ENCODE measurements at regions not wholly inside any gene's neighbourhood (a gene's known extent, or its start where the extent isn't known, plus 50 kb on each side); places are given as distances from the start of the nearest gene placed in this dataset.

- intact Hi-C loops (cut with DNase I): no loop called here
- no peak for DNase-seq (ENCODE audit: low spot score)
These were observed 125.0 kb downstream of the KLF12 start for GRCh38 chr13:74009100-74009668.

- no peak for DNase-seq (ENCODE audit: low spot score)
- intact Hi-C loops (cut with DNase I): no loop called here
These were observed 127.5 kb downstream of the KLF12 start for GRCh38 chr13:74006666-74007065.

- DNase-seq (ENCODE audit: low spot score): no peak
These were observed 128.7 kb downstream of the KLF12 start for GRCh38 chr13:74005320-74006157.

GRCh38 chr13:74004109-74004508 lies 130.1 kb downstream of the KLF12 start:
- intact Hi-C loops (cut with DNase I): no loop called here
- no peak for DNase-seq (ENCODE audit: low spot score)

More at GRCh38 chr13:74005320-74006157, 128.7 kb downstream of the KLF12 start:
- intact Hi-C loops (cut with DNase I): no loop called here

GRCh38 chr13:74003374-74003773 lies 130.8 kb downstream of the KLF12 start:
- intact Hi-C loops (cut with DNase I): no loop called here
- DNase-seq (ENCODE audit: low spot score): no peak

- DNase-seq (ENCODE audit: low spot score): no peak
- intact Hi-C loops (cut with DNase I): no loop called here
These were observed 133.3 kb downstream of the KLF12 start for GRCh38 chr13:74000876-74001275.

GRCh38 chr13:73998631-73999030 lies 135.6 kb downstream of the KLF12 start:
- DNase-seq (ENCODE audit: low spot score): no peak
- intact Hi-C loops (cut with DNase I): no loop called here

GRCh38 chr13:73997964-73998363 lies 136.2 kb downstream of the KLF12 start:
- no peak for DNase-seq (ENCODE audit: low spot score)
- intact Hi-C loops (cut with DNase I): no loop called here

- intact Hi-C loops (cut with DNase I): no loop called here
- no peak for DNase-seq (ENCODE audit: low spot score)
These were observed 137.6 kb downstream of the KLF12 start for GRCh38 chr13:73996569-73996968.

GRCh38 chr13:73995736-73996135 lies 138.5 kb downstream of the KLF12 start:
- no peak for DNase-seq (ENCODE audit: low spot score)

GRCh38 chr13:73993661-73994060 lies 140.5 kb downstream of the KLF12 start:
- intact Hi-C loops (cut with DNase I): no loop called here
- no peak for DNase-seq (ENCODE audit: low spot score)

More at GRCh38 chr13:73995736-73996135, 138.5 kb downstream of the KLF12 start:
- intact Hi-C loops (cut with DNase I): no loop called here

GRCh38 chr13:73991884-73992283 lies 142.3 kb downstream of the KLF12 start:
- intact Hi-C loops (cut with DNase I): no loop called here
- DNase-seq (ENCODE audit: low spot score): no peak

- DNase-seq (ENCODE audit: low spot score): no peak
- intact Hi-C loops (cut with DNase I): no loop called here
These were observed 142.8 kb downstream of the KLF12 start for GRCh38 chr13:73991384-73991783.

GRCh38 chr13:73989244-73989843 lies 144.9 kb downstream of the KLF12 start:
- intact Hi-C loops (cut with DNase I): no loop called here
- no peak for DNase-seq (ENCODE audit: low spot score)

- no peak for DNase-seq (ENCODE audit: low spot score)
- intact Hi-C loops (cut with DNase I): no loop called here
These were observed 145.7 kb downstream of the KLF12 start for GRCh38 chr13:73988461-73988860.

- no peak for DNase-seq (ENCODE audit: low spot score)
- intact Hi-C loops (cut with DNase I): no loop called here
These were observed 146.6 kb downstream of the KLF12 start for GRCh38 chr13:73987618-73988017.

GRCh38 chr13:73985783-73986182 lies 148.4 kb downstream of the KLF12 start:
- DNase-seq (ENCODE audit: low spot score): no peak
- intact Hi-C loops (cut with DNase I): no loop called here

- DNase-seq (ENCODE audit: low spot score): no peak
- intact Hi-C loops (cut with DNase I): no loop called here
These were observed 149.1 kb downstream of the KLF12 start for GRCh38 chr13:73984949-73985691.

- DNase-seq (ENCODE audit: low spot score): no peak
- intact Hi-C loops (cut with DNase I): no loop called here
These were observed 150.0 kb downstream of the KLF12 start for GRCh38 chr13:73984201-73984600.

GRCh38 chr13:73983109-73983508 lies 151.1 kb downstream of the KLF12 start:
- intact Hi-C loops (cut with DNase I): no loop called here
- peak; percentile 66 for DNase-seq (ENCODE audit: low spot score)

Data from posterior vena cava (tissue), 2 donors.